PFSK-1 (cell line): ENCODE measurements at regions not wholly inside any gene's neighbourhood (a gene's known extent, or its start where the extent isn't known, plus 50 kb on each side); places are given as distances from the start of the nearest gene placed in this dataset.

ENCODE experiments used
- FOXP2 ChIP-seq: optimal IDR thresholded peaks from 2 replicates; pipeline ENCODE3; 2011; ENCODE audit warnings: borderline replicate concordance, control low read depth, inconsistent platforms; ENCODE audit not compliant: insufficient read depth; ENCODE audit errors: extremely low read length, extremely low read depth
- POLR2AphosphoS5 ChIP-seq: IDR thresholded peaks from 2 replicates; pipeline ENCODE4 v1.6.1; 2012; ENCODE audit warnings: low read depth, mild to moderate bottlenecking, control low read depth, low read length, moderate library complexity
- SIN3A ChIP-seq: IDR thresholded peaks from 2 replicates; pipeline ENCODE4 v1.6.1; 2012; ENCODE audit warnings: mild to moderate bottlenecking, low read length, moderate library complexity, borderline replicate concordance; ENCODE audit not compliant: insufficient read depth
- TAF1 ChIP-seq: IDR thresholded peaks from 2 replicates; pipeline ENCODE4 v1.6.1; 2012; ENCODE audit warnings: low read length, control low read depth, borderline replicate concordance; ENCODE audit not compliant: insufficient read depth
- TF ChIP-seq, protein P1 (sequence below), 2 experiments: IDR thresholded peaks; 2 replicates each; pipeline versions ENCODE4 v1.6.1 to v1.8.0; 2011 to 2012; ENCODE audit warnings: low read depth in 2 of 2, low read length in 2 of 2, control low read depth in 1 of 2, inconsistent platforms in 1 of 2, mild to moderate bottlenecking in 1 of 2, moderate library complexity in 1 of 2; ENCODE audit not compliant: insufficient read depth in 1 of 2

DNA sequence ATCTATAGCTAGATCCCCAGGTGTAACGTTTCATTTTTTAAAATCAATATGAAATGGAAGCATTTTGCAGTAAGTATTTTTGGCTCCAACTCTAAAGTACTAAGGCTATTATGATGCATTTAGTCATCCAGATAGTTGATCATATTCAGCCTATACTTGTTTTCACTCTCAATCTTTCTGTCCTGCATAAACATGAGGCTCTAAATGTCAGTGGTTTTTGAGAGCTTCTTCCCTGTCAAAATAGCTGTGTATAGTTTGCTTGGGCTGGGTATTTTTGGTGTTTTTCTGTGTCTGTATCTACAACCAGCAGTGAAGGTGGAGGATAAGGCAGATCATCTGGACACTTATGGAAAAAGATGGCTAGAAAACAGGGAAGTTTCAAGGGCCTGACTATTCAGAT lies 128.0 kb downstream of the LRRN1 start:
- TF ChIP-seq SIN3A = no peak
- TF ChIP-seq, protein P1, sequence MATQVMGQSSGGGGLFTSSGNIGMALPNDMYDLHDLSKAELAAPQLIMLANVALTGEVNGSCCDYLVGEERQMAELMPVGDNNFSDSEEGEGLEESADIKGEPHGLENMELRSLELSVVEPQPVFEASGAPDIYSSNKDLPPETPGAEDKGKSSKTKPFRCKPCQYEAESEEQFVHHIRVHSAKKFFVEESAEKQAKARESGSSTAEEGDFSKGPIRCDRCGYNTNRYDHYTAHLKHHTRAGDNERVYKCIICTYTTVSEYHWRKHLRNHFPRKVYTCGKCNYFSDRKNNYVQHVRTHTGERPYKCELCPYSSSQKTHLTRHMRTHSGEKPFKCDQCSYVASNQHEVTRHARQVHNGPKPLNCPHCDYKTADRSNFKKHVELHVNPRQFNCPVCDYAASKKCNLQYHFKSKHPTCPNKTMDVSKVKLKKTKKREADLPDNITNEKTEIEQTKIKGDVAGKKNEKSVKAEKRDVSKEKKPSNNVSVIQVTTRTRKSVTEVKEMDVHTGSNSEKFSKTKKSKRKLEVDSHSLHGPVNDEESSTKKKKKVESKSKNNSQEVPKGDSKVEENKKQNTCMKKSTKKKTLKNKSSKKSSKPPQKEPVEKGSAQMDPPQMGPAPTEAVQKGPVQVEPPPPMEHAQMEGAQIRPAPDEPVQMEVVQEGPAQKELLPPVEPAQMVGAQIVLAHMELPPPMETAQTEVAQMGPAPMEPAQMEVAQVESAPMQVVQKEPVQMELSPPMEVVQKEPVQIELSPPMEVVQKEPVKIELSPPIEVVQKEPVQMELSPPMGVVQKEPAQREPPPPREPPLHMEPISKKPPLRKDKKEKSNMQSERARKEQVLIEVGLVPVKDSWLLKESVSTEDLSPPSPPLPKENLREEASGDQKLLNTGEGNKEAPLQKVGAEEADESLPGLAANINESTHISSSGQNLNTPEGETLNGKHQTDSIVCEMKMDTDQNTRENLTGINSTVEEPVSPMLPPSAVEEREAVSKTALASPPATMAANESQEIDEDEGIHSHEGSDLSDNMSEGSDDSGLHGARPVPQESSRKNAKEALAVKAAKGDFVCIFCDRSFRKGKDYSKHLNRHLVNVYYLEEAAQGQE (IDR thresholded peaks at IDR 0.05; ENCODE audit: insufficient read depth in 1 of 2, low read depth in 2 of 2, low read length in 2 of 2) = no peak
- no peak for TF ChIP-seq FOXP2
- no peak for TF ChIP-seq TAF1
- TF ChIP-seq POLR2AphosphoS5 = no peak

DNA sequence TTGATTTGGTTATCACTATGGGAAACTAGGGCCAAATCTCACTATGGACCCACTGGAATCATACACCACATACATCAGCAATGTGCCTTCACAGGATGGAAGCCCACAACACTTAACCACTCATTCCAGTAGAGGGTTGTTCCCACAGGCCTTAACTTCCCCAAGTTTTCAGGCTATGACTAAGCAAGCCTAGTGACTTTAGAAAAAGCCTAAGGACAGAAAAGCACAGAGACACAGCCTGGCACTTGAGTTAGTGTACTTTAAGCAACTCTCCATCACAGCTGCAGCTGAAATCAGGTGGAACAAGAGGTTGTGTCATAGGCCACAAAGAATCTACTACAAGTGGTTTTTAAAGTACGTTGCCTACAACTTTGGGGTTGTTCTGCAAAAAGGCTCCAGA lies 128.7 kb downstream of the LRRN1 start:
- TF ChIP-seq SIN3A = no peak
- TF ChIP-seq TAF1 = no peak
- TF ChIP-seq FOXP2 = no peak
- TF ChIP-seq, protein P1 (IDR thresholded peaks at IDR 0.05; ENCODE audit: insufficient read depth in 1 of 2, low read depth in 2 of 2, low read length in 2 of 2) = no peak
- no peak for TF ChIP-seq POLR2AphosphoS5

DNA sequence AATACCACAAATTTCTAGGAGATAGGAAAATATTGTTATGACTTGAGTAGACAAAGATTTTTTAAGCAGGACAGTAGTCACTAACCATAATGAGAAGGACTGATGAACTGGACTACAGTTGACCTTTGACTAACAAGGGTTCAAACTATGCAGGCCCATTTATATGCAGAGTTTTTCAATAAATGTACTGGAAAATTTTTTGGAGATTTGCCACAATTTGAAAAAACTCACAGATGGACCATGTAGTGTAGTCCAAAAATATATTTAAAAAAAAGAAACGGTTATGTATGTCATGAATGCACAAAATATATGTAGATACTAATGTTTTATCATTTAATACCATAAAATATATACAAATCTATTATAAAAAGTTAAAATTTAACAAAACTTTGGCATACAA lies 151.8 kb downstream of the LRRN1 start:
- TF ChIP-seq POLR2AphosphoS5 = no peak
- TF ChIP-seq SIN3A = no peak
- TF ChIP-seq, protein P1 (IDR thresholded peaks at IDR 0.05; ENCODE audit: insufficient read depth in 1 of 2, low read depth in 2 of 2, low read length in 2 of 2) = no peak
- no peak for TF ChIP-seq TAF1
- TF ChIP-seq FOXP2 = no peak

DNA sequence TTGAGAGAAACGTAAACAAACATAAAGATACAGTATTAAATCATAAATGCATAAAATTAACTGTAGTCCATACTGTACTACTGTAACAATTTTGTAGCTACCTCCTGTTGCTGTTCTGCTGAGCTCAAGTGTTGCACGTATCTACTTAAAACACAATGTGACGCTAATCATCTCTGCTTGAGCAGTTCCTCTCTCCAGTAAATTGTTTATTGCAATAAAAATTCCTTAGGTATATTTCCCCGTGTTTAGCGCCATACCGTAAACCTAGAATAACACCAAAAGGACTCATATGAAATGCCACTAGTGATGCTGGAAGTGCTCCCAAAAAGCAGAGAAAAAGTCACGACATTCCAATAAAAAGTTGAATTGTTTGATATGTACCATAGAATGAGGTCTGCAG lies 152.3 kb downstream of the LRRN1 start:
- no peak for TF ChIP-seq TAF1
- no peak for TF ChIP-seq FOXP2
- TF ChIP-seq, protein P1 (IDR thresholded peaks at IDR 0.05; ENCODE audit: insufficient read depth in 1 of 2, low read depth in 2 of 2, low read length in 2 of 2) = no peak
- no peak for TF ChIP-seq SIN3A
- TF ChIP-seq POLR2AphosphoS5 = no peak

DNA sequence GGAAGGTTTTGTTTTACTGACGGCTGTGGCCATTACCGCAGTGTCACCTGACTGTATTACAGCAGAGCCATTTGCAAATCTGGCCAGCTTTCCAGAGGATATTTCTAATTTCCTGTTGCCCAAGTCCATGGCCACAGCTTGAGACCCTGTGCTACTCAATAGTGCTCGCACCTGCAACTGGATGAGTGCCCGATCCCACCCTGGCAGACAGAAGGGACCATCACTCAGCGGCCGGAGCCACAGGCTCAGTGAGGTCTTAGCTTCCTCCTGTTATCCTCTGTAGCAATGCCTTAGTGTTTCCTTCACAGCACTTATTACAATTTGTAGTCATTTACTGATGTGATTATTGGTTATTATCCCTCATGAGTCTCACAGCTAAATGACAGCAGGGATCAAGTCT lies 184.8 kb downstream of the LRRN1 start:
- TF ChIP-seq FOXP2 = no peak
- TF ChIP-seq, protein P1 (IDR thresholded peaks at IDR 0.05; ENCODE audit: insufficient read depth in 1 of 2, low read depth in 2 of 2, low read length in 2 of 2) = no peak
- no peak for TF ChIP-seq TAF1
